Left cardiac atrium (tissue), 4 donors: ENCODE measurements at regions not wholly inside any gene's neighbourhood (a gene's known extent, or its start where the extent isn't known, plus 50 kb on each side); places are given as distances from the start of the nearest gene placed in this dataset.
"Not testable (repeated sequence)": the region's sequence is repeated elsewhere in the genome, so short reads cannot be mapped to it uniquely, and the experiment has no call there.

Experiments
- ATAC-seq, 2 donors: fragments of 200-7000 bp; cut with Tn5 transposase; one replicate each; pipeline ENCODE4 v1.9.1; 2020; ENCODE audit warnings: mild to moderate bottlenecking in 2 of 2, moderate library complexity in 2 of 2
- DNase-seq: peaks from one replicate; pipeline ENCODE4 v3.0.0-alpha.2; 2020
- intact Hi-C, 2 donors: fragments of 100-400 bp; cut with DNase I; formaldehyde crosslinking; loops; one replicate each; pipeline versions ENCODE4 v1.14.1 to v1.15.1; 2022 to 2023
- donor health status: DM: no; HTN: yes; CAD: no.
- donor health status: DM: no; HTN: yes; CAD: no; lungs with severe emphysema.
- donor health status: DM: yes; HTN: yes; CAD: no.
- donor health status: Dilated cardiomyopathy.

DNA sequence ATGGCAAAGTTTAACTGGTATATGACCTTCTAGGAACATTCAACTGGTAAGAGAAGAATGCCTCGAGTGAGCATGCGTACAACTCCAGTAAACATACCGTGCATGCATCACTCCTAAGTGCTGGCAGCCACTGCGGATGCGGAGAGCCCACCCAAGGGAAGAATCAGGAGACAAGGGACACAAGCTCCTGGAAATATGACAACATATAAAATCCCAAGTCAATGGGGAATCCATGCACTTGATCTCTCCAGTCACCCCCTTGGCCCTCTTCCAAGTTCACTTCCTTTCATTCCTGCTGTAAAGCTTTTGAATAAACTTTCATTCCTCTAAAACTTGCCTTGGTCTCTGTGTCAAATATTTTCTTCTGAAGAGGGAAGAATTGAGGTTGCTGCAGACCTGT lies 168.7 kb upstream of the TMCC3 start:
- intact Hi-C loops: no loop called here
- no peak for DNase-seq
- ATAC-seq: no peak

DNA sequence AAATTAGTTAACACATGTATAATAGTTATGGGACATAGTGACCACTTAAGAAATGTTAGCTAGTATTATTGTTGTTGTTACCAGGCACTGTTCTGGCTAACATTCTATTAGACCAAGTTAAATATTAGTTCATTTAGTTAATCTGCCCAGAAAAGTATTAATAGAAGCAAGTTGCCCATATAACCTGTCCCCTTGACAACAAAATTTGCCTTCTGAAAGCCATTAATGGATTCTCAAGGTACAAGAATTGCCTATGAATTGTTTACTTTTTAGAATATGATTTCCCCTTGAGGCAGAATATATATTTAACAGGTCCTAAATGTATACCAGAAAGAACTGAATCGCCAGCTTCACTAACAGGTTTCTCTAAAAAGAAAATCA lies 167.3 kb upstream of the TMCC3 start:
- no peak for DNase-seq
- intact Hi-C loops: no loop called here
- no peak for ATAC-seq

- ATAC-seq, DNase-seq: not testable (repeated sequence)
Measured at GRCh38 chr12:94817201-94817600, 166.8 kb upstream of the TMCC3 start.

DNA sequence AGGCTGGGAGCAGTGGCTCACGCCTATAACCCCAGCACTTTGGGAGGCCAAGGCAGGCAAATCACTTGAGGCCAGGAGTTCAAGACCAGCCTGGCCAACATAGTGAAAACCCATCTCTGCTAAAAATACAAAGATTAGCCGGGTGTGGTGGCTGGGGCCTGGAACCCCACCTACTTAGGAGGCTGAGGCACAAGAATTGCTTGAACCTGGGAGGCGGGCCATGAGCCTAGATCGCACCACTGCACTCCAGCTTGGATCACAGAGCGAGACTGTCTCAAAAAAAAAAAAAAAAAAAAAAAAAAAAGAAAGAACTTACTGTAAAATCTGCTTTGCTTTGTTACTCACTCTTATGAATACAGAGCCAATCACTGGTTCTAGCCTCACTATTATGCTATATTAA lies 166.4 kb upstream of the TMCC3 start:
- DNase-seq, intact Hi-C loops, ATAC-seq: not testable (repeated sequence)

More at GRCh38 chr12:94817201-94817600, 166.8 kb upstream of the TMCC3 start:
- intact Hi-C loops: not testable (repeated sequence)

GRCh38 chr12:94815958-94816357 lies 165.6 kb upstream of the TMCC3 start:
- intact Hi-C loops: no loop called here

DNA sequence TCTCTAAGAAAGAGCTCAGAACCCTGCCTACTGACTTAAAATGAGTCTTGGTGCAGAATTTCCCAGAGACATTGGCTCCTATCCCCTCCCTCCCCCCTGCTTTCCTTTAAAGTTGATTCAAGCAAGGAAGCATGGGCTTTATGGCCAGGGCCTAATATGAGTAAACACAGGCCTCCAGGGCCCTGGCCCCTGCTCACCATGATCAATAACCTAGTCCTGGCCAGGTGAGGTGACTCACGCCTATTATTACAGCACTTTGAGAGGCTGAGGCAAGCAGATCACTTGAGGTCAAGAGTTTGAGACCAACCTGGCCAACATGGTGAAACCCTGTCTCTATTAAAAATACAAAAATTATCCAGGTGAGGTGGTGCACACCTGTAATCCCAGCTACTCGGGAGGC lies 165.1 kb upstream of the TMCC3 start:
- ATAC-seq: no peak
- DNase-seq: no peak
- intact Hi-C loops: no loop called here

More at GRCh38 chr12:94815958-94816357, 165.6 kb upstream of the TMCC3 start:
- DNase-seq (no peak), ATAC-seq (no peak)

DNA sequence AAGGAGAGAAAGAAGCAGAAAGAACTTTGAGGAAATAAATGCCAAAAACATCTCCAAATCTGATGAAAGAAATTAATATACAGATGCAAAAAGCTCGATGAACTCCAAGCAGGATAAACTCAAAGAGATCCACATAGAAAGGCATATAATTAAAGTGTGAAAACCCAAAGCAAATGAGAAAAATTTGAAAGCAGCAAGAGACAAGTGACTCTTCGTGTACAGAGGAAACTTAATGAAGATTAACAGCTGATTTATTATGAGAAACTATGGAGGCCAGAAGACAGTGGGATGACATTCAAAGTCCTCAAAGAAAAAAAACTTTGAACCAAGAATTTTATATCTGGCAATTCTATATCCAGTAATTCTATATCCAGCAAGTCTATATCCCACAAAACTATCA lies 163.0 kb upstream of the TMCC3 start:
- DNase-seq: no peak
- intact Hi-C loops: no loop called here
- no peak for ATAC-seq

GRCh38 chr12:94812345-94812744 lies 162.0 kb upstream of the TMCC3 start:
- DNase-seq (no peak), ATAC-seq (no peak)
- intact Hi-C loops: no loop called here

- intact Hi-C loops: no loop called here
- DNase-seq (no peak), ATAC-seq (no peak)
Measured at GRCh38 chr12:94811611-94812010, 161.3 kb upstream of the TMCC3 start.

DNA sequence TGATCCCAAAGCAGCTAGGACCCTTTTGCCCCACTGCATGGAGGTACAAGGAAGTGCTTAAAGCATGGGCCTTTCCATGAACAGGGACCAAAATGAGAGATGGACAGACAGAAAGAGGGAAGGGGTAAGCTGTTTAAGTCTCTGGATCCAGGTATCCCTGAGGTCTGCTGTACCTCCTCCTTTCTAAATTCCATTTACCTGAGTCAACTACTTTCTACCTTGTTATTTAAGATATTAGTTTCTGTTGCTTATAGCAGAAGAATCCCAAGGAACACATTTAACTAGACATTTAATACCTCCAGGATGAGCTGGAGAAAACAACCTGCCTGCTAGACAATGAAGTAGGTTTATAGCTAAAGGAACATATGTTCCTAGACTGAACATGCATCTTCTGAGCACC lies 157.6 kb upstream of the TMCC3 start:
- no peak for DNase-seq
- intact Hi-C loops: no loop called here
- ATAC-seq: no peak

DNA sequence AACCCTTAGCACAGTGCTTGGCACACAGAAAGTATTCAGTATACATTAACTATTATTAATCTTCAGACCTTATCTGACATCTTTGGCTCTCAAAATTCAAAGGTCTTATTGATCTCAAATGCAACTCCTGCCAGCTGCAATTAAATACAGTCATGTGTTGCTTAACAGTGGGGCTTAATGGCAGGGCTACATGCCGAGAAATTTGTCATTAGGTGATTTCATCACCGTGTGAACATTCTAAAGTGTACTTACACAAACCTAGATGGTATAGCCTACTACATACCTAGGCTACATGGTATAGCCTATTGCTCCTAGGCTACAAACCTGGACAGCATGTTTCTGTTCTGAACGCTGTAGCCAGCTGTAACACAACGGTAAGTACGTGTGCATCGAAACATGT lies 156.3 kb upstream of the TMCC3 start:
- ATAC-seq (no peak), DNase-seq (no peak)
- intact Hi-C loops: no loop called here

- ATAC-seq (peak in 1 of 2 donors; percentile 27), DNase-seq (no peak)
- intact Hi-C loops: no loop called here
Measured at GRCh38 chr12:94805749-94806529, 155.6 kb upstream of the TMCC3 start.

DNA sequence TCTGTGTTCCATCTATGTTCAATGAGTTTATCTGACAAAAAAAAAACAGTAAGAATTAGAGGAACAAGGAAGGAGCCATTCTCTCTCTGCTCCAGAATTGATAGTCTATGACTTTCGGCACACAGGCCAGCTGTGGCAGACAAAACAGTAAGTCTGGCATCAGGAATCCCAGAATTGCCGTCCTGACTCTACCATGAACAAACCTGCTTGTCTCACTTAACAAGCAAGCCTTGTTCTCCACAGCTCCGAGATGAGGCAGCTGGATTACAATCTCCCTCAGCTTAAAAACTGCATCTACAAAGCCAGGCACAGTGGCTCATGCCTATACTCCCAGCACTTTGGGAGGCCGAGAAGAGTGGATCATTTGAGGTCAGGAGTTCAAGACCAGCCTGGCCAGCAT lies 153.6 kb upstream of the TMCC3 start:
- no peak for DNase-seq
- no peak for ATAC-seq
- intact Hi-C loops: no loop called here

DNA sequence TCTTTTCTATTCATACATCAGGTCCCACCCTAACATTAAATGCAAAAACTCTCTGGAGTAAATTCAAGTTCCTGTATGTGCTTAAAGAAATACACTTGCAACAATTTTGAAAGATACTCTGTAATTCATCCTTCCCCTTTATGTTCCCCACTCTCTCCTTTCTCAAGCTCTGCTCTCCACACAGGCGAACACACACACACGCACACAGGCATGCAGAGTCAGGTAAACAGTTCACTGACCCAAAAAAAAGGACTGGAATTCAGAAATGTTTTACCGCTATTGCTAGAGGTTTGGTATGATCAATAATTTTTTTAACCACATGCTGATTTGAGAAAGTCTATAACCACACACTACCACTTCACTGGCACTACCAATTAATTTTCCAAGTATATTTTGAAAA lies 152.4 kb upstream of the TMCC3 start:
- ATAC-seq (no peak), DNase-seq (no peak)
- intact Hi-C loops: no loop called here

DNA sequence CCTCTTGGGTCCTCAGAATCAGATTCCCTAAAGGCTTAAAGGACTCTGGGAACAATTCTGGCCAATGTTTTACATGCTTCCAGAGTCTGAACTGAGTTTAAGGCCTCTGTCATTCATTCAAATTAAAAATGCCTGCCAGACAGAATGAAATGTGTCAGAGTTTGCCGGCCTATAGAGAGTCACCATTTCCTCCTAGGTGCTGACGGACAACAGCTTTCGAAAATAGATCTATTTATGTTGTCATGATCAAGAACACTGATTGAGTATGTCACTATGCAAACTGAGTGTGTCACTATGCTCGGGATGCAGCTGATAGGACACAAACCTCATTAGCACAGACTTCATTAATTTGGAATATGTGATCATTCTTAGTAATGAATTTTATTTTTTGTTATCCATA lies 151.4 kb upstream of the TMCC3 start:
- ATAC-seq (no peak), DNase-seq (no peak)
- intact Hi-C loops: no loop called here

GRCh38 chr12:94799136-94799535 lies 148.8 kb upstream of the TMCC3 start:
- ATAC-seq (no peak), DNase-seq (no peak)
- intact Hi-C loops: no loop called here

GRCh38 chr12:94798113-94798512 lies 147.8 kb upstream of the TMCC3 start:
- no peak for DNase-seq
- intact Hi-C loops: no loop called here
- ATAC-seq: no peak

- intact Hi-C loops: no loop called here
- DNase-seq (peak; percentile 24), ATAC-seq (peak in 1 of 2 donors; percentile 72)
Measured at GRCh38 chr12:94795520-94795919, 145.2 kb upstream of the TMCC3 start.

DNA sequence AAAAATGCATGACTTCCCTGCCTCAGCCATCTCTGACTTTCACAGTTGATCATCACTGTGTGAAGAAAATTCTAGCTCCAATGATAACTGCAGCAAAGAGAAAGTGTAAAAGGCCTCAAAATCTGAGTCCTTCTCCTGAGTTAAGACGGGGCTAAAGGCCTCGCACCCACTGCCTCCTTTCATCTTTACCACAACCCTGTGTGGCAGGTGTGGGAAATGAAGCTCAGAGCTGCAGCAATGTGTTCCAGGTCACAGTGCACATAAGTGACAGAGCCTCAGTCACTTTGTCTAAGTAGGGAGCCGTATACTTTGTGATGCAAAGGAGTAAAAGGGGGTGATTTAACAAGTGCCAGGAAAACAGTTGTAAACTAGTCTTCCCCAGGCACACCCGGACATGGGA lies 144.7 kb upstream of the TMCC3 start:
- no peak for ATAC-seq
- DNase-seq: no peak
- intact Hi-C loops: no loop called here

DNA sequence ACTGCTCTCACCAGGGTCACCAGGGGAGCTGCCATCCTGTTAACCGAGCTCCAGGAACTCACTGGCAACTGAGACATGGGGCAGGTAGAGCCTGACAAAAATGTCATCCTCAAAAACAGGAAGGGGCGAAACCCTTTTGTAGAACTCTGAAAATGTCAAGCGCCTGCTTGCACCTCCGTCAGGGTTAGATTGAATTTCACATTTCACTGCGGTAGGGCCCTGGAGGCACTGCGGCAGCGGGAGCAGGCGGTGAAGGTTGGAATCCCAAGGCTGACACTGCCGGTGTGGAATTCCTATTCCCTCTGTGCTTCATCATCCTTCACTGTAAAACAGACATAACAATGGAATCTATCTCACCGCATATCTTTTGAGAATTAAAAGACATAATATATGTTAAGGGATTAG lies 142.8 kb upstream of the TMCC3 start:
- intact Hi-C loops: no loop called here
- ATAC-seq (no peak), DNase-seq (no peak)

- peak; percentile 34 to 63 for ATAC-seq
- intact Hi-C loops: no loop called here
- DNase-seq: peak; percentile 31
Measured at GRCh38 chr12:94792693-94793092, 142.3 kb upstream of the TMCC3 start.

- DNase-seq (no peak), ATAC-seq (no peak)
- intact Hi-C loops: no loop called here
Measured at GRCh38 chr12:94791933-94792332, 141.6 kb upstream of the TMCC3 start.
